HepG2 (cell line): ENCODE measurements at regions not wholly inside any gene's neighbourhood (a gene's known extent, or its start where the extent isn't known, plus 50 kb on each side); places are given as distances from the start of the nearest gene placed in this dataset.

Source experiments
- AKAP8 ChIP-seq: sonication (generic); formaldehyde crosslinking; IDR thresholded peaks from 2 replicates; pipeline ENCODE4 v1.5.1; 2020; ENCODE audit warnings: mild to moderate bottlenecking, missing genetic modification reagents
- FOXA1 ChIP-seq, 2 experiments: fragments of 450-650 bp in 1 of 2; sonication (generic) in 1 of 2; formaldehyde crosslinking in 1 of 2; IDR thresholded peaks; 2 replicates each; pipeline versions ENCODE4 v1.4.0 to v1.6.1; 2016 to 2020; ENCODE audit warnings: missing genetic modification reagents in 1 of 2
- NR1H2 ChIP-seq: sonication (generic); formaldehyde crosslinking; IDR thresholded peaks from 2 replicates; pipeline ENCODE4 v1.8.1; 2022; ENCODE audit warnings: low read depth, missing genetic modification reagents, borderline replicate concordance
- TARDBP ChIP-seq: sonication (generic); formaldehyde crosslinking; IDR thresholded peaks from 2 replicates; pipeline ENCODE4 v1.8.0; 2022; ENCODE audit warnings: mild to moderate bottlenecking, missing genetic modification reagents
- XBP1 ChIP-seq: sonication (generic); formaldehyde crosslinking; IDR thresholded peaks from 2 replicates; pipeline ENCODE4 v1.5.0; 2020; ENCODE audit warnings: missing genetic modification reagents
- ZNF24 ChIP-seq: fragments of 450-650 bp; IDR thresholded peaks from 2 replicates; pipeline ENCODE4 v1.6.1; 2017; ENCODE audit warnings: antibody characterized with exemption, mild to moderate bottlenecking
- ZNF441 ChIP-seq: sonication (generic); formaldehyde crosslinking; IDR thresholded peaks from 2 replicates; pipeline ENCODE4 v1.7.0; 2021; ENCODE audit warnings: missing genetic modification reagents, borderline replicate concordance
- TF ChIP-seq, protein P1 (sequence below): sonication (generic); formaldehyde crosslinking; IDR thresholded peaks from 2 replicates; pipeline ENCODE4 v1.4.0; 2020; ENCODE audit warnings: mild to moderate bottlenecking, missing genetic modification reagents
- TF ChIP-seq, protein P2 (sequence below): sonication (generic); formaldehyde crosslinking; IDR thresholded peaks from 2 replicates; pipeline ENCODE4 v1.4.0; 2020; ENCODE audit warnings: missing genetic modification reagents

DNA sequence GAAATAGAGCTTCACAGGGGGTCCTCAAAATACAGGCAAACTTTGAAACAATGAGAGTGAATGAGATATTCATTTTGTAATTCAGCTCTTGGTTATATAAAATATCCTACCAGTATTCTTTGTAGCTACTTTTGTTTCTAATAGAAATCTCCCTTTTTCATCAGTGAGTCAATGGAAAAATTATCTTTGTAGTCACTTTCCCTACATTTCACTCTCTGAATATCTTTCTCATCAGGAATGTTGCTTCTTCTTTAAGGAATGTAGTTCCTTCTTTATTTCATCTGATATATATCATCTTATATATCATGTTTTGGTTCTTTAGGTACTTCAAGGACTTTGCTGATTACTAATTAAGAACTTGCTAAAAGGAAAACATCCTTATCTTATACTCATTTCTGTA lies 280.3 kb upstream of the NUDT12 start (continued):
- TF ChIP-seq, protein P1, sequence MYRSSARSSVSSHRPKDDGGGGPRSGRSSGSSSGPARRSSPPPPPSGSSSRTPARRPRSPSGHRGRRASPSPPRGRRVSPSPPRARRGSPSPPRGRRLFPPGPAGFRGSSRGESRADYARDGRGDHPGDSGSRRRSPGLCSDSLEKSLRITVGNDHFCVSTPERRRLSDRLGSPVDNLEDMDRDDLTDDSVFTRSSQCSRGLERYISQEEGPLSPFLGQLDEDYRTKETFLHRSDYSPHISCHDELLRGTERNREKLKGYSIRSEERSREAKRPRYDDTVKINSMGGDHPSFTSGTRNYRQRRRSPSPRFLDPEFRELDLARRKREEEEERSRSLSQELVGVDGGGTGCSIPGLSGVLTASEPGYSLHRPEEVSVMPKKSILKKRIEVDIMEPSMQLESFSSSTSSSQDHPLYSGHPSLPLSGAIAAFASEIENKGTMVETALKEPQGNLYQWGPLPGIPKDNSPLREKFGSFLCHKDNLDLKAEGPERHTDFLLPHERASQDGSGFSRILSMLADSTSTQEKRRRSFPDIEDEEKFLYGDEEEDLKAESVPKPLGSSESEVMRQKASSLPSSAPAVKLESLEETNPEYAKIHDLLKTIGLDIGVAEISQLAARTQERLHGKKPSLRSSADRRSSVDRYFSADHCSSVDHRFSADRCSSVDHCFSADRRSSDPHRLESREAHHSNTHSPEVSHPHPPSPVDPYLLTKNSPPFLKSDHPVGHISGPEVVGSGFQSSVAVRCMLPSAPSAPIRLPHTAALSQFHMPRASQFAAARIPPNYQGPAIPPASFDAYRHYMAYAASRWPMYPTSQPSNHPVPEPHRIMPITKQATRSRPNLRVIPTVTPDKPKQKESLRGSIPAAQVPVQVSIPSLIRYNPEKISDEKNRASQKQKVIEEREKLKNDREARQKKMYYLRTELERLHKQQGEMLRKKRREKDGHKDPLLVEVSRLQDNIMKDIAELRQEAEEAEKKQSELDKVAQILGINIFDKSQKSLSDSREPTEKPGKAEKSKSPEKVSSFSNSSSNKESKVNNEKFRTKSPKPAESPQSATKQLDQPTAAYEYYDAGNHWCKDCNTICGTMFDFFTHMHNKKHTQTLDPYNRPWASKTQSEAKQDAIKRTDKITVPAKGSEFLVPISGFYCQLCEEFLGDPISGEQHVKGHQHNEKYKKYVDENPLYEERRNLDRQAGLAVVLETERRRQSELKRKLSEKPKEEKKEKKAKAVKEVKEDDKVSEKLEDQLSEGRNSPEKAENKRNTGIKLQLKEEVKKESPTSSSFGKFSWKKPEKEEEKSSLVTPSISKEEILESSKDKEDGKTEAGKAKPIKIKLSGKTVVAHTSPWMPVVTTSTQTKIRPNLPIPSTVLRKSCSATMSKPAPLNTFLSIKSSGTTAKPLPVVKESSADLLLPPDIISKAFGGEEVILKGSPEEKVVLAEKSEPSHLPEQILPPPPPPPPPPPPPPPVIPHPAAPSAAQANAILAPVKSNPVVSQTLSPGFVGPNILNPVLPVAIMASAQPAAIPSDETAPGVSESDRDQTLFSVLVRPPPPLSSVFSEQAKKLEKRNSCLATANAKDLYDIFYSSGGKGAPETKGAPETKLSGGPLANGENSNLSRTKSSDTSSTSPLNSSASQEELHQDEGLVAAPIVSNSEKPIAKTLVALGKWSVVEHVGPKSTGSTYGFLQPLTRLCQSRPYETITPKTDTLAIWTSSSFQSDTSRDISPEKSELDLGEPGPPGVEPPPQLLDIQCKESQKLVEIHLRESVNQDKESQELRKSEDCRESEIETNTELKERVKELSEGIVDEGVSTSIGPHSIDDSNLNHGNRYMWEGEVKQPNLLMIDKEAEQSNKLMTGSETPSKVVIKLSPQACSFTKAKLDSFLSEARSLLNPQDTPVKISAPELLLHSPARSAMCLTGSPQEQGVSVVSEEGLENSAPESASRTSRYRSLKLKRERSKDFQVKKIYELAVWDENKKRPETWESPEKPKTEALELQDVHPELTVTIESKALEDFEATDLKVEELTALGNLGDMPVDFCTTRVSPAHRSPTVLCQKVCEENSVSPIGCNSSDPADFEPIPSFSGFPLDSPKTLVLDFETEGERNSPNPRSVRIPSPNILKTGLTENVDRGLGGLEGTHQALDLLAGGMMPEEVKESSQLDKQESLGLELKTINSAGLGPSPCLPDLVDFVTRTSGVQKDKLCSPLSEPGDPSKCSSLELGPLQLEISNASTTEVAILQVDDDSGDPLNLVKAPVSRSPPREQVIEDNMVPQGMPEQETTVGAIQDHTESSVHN (CRISPR knock-in tag), result no peak
- TF ChIP-seq ZNF24, result no peak
- no peak for TF ChIP-seq NR1H2
- TF ChIP-seq TARDBP (CRISPR knock-in tag), result no peak
- TF ChIP-seq FOXA1 (IDR thresholded peaks at IDR 0.05), result no peak
- TF ChIP-seq FOXA1 (CRISPR knock-in tag; IDR thresholded peaks at IDR 0.05), result no peak
- TF ChIP-seq XBP1 (CRISPR knock-in tag), result no peak
- no peak for TF ChIP-seq ZNF441 (CRISPR knock-in tag)
- TF ChIP-seq, protein P2, sequence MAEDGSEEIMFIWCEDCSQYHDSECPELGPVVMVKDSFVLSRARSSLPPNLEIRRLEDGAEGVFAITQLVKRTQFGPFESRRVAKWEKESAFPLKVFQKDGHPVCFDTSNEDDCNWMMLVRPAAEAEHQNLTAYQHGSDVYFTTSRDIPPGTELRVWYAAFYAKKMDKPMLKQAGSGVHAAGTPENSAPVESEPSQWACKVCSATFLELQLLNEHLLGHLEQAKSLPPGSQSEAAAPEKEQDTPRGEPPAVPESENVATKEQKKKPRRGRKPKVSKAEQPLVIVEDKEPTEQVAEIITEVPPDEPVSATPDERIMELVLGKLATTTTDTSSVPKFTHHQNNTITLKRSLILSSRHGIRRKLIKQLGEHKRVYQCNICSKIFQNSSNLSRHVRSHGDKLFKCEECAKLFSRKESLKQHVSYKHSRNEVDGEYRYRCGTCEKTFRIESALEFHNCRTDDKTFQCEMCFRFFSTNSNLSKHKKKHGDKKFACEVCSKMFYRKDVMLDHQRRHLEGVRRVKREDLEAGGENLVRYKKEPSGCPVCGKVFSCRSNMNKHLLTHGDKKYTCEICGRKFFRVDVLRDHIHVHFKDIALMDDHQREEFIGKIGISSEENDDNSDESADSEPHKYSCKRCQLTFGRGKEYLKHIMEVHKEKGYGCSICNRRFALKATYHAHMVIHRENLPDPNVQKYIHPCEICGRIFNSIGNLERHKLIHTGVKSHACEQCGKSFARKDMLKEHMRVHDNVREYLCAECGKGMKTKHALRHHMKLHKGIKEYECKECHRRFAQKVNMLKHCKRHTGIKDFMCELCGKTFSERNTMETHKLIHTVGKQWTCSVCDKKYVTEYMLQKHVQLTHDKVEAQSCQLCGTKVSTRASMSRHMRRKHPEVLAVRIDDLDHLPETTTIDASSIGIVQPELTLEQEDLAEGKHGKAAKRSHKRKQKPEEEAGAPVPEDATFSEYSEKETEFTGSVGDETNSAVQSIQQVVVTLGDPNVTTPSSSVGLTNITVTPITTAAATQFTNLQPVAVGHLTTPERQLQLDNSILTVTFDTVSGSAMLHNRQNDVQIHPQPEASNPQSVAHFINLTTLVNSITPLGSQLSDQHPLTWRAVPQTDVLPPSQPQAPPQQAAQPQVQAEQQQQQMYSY (CRISPR knock-in tag), result no peak
- no peak for TF ChIP-seq AKAP8 (CRISPR knock-in tag)
